ENCODE measurements at regions not wholly inside any gene's neighbourhood (a gene's known extent, or its start where the extent isn't known, plus 50 kb on each side); places are given as distances from the start of the nearest gene placed in this dataset.

- Histone ChIP-seq H4K20me1 (ENCODE audit: insufficient read depth, low read length) (no peaks in the 10 kb centered on the region), H3K36me3 (replicated peaks in 1 of 2; ENCODE audit: control insufficient read depth in 1 of 2, insufficient read depth in 2 of 2, low read length in 2 of 2) (no peaks in the 10 kb centered on the region), H3K4me2 (ENCODE audit: low read depth, low read length) (no peak overlapping the region), H3K27me3 (ENCODE audit: control insufficient read depth in 1 of 2, insufficient read depth in 2 of 2, low read length in 2 of 2) (peaks cover 0 to 6% of the 10 kb centered on the region in 2 experiments; a peak in 1 of 5 replicates), H3K4me1 (ENCODE audit: insufficient read depth, low read length) (no peaks in the 10 kb centered on the region), H2AFZ (ENCODE audit: low read length) (no peak overlapping the region), H3K4me3 (replicated peaks in 1 of 3; ENCODE audit: insufficient read depth in 1 of 3, low read depth in 2 of 3, low read length in 3 of 3) (no peak overlapping the region), H3K9me3 (ENCODE audit: low read length) (0 out of 2 replicates have a peak, but pooled peaks cover 5% of the 10 kb centered on the region), H3K79me2 (ENCODE audit: insufficient read depth, low read length) (no peaks in the 10 kb centered on the region), H3K9ac (ENCODE audit: insufficient read depth, low read depth, low read length) (no peak overlapping the region), H3K27ac (ENCODE audit: extremely low read length, insufficient read depth, low read length) (no peak overlapping the region)
- BruUV-seq (replicated peaks), result no TSS peak
- ChIA-PET CTCF (ENCODE audit: low intra/inter-chr PET ratio, low total read pairs) (no interaction called here), POLR2A (no interaction called here)
- in situ Hi-C loops (cut with HindIII; ENCODE audit: extremely low pct_ligation_motif_present, low pct_unique_long_range_greater_than_20kb), result loop anchor here (5.0 kb wide), 1 partner anchor 431 kb away; no protein-coding TSS in a partner anchor
- ATAC-seq (no peak), FAIRE-seq (no peak), DNase-seq (ENCODE audit: low spot score) (no peak)
- intact Hi-C loops (cut with micrococcal nuclease; ENCODE audit: unreplicated experiment), result no loop called here
- TF ChIP-seq ZNF567 (CRISPR knock-in tag; IDR thresholded peaks at IDR 0.05; ENCODE audit: borderline replicate concordance) (no peak), ZNF780A (CRISPR knock-in tag; IDR thresholded peaks at IDR 0.05) (no peak), HHEX (CRISPR knock-in tag; IDR thresholded peaks at IDR 0.05) (no peak), CBX1 (IDR thresholded peaks at IDR 0.05; ENCODE audit: low read depth) (no peak), NR2F2 (IDR thresholded peaks at IDR 0.05; ENCODE audit: borderline replicate concordance, low read depth) (no peak), FUBP1 (CRISPR knock-in tag; IDR thresholded peaks at IDR 0.05; ENCODE audit: borderline replicate concordance) (no peak), AHR (CRISPR knock-in tag; IDR thresholded peaks at IDR 0.05) (no peak), ARHGAP35 (CRISPR knock-in tag; IDR thresholded peaks at IDR 0.05; ENCODE audit: borderline replicate concordance) (no peak), LCORL (IDR thresholded peaks at IDR 0.05) (no peak), LCORL (CRISPR knock-in tag; IDR thresholded peaks at IDR 0.05) (no peak)
- 0% methylated on average over 2 of the region's 2 CpGs for WGBS (ENCODE audit: low lambda C conversion rate)
Observed at GRCh38 chr16:77663711-77664110, 58.6 kb upstream of the NUDT7 start.

Data from HepG2 (cell line).